Keratinocyte (primary cell): ENCODE measurements at regions not wholly inside any gene's neighbourhood (a gene's known extent, or its start where the extent isn't known, plus 50 kb on each side); places are given as distances from the start of the nearest gene placed in this dataset.

Experiments used
- CTCF ChIP-seq, 3 experiments: IDR thresholded peaks in 1 of 3; conservative IDR thresholded peaks in 1 of 3; optimal IDR thresholded peaks in 1 of 3; 2 replicates in 2 of 3; 3 replicates in 1 of 3; pipeline versions ENCODE3 to v1.5.1; 2011; ENCODE audit warnings: low read length in 3 of 3, mild to moderate bottlenecking in 3 of 3, moderate library complexity in 2 of 3, control low read depth in 1 of 3, inconsistent platforms in 1 of 3; ENCODE audit not compliant: insufficient read depth in 2 of 3; ENCODE audit errors: extremely low read depth in 1 of 3
- EZH2 ChIP-seq: IDR thresholded peaks from one replicate; pipeline ENCODE4 v1.6.1; 2012; ENCODE audit warnings: inconsistent platforms, mild to moderate bottlenecking, low read length, moderate library complexity

- TF ChIP-seq CTCF (optimal IDR thresholded peaks at IDR 0.05 in 1 of 3, IDR thresholded peaks at IDR 0.05 in 1 of 3, conservative IDR thresholded peaks at IDR 0.05 in 1 of 3; ENCODE audit: extremely low read depth in 1 of 3, insufficient read depth in 2 of 3, low read length in 3 of 3): no peak
- TF ChIP-seq EZH2: no peak
Measured at GRCh38 chr21:38887749-38888148, 82.0 kb downstream of the ETS2 start.
